Heart left ventricle (tissue), 16 donors: ENCODE measurements at regions not wholly inside any gene's neighbourhood (a gene's known extent, or its start where the extent isn't known, plus 50 kb on each side); places are given as distances from the start of the nearest gene placed in this dataset.

Experiments
- ATAC-seq, 4 donors: fragments of 200-7000 bp; cut with Tn5 transposase; one replicate each; pipeline ENCODE4 v1.9.1; 2020 to 2022; ENCODE audit warnings: moderate library complexity in 4 of 4, mild to moderate bottlenecking in 3 of 4, moderate number of reproducible peaks in 1 of 4
- DNase-seq, 5 donors: peaks; one replicate each; pipeline ENCODE4 v3.0.0-alpha.2; 2020
- H3K27ac ChIP-seq, 12 donors: fragments of 200-600 bp; sonication (generic) in 4 of 12; one replicate each; pipeline versions ENCODE4 v1.5.0 to v1.8.0; 2016 to 2022; ENCODE audit warnings: mild to moderate bottlenecking in 2 of 12
- H3K27me3 ChIP-seq, 9 donors: fragments of 200-600 bp; sonication (generic) in 2 of 9; one replicate each; pipeline versions ENCODE4 v1.5.1 to v1.8.0; 2016 to 2022; ENCODE audit warnings: mild to moderate bottlenecking in 3 of 9
- H3K36me3 ChIP-seq, 9 donors: fragments of 200-600 bp; sonication (generic) in 2 of 9; one replicate each; pipeline versions ENCODE4 v1.5.0 to v1.8.0; 2018 to 2022; ENCODE audit warnings: mild to moderate bottlenecking in 2 of 9
- H3K4me1 ChIP-seq, 12 donors: fragments of 200-600 bp; sonication (generic) in 4 of 12; one replicate each; pipeline versions ENCODE4 v1.5.0 to v1.8.0; 2016 to 2022; ENCODE audit warnings: mild to moderate bottlenecking in 3 of 12
- H3K4me3 ChIP-seq, 12 donors: fragments of 200-600 bp; sonication (generic) in 4 of 12; one replicate each; pipeline versions ENCODE4 v1.5.0 to v1.8.0; 2017 to 2022; ENCODE audit warnings: mild to moderate bottlenecking in 9 of 12, moderate library complexity in 4 of 12
- H3K9me3 ChIP-seq, 12 donors: fragments of 200-600 bp; sonication (generic) in 4 of 12; one replicate each; pipeline versions ENCODE4 v1.5.0 to v1.8.0; 2016 to 2022; ENCODE audit warnings: mild to moderate bottlenecking in 1 of 12
- POLR2A ChIP-seq, 2 donors: fragments of 450-650 bp; IDR thresholded peaks; one replicate each; pipeline ENCODE4 v1.6.1; 2017; ENCODE audit warnings: antibody characterized with exemption in 2 of 2, mild to moderate bottlenecking in 2 of 2, moderate library complexity in 2 of 2
- WGBS, 4 donors: extraction: QIAGEN DNeasy Blood & Tissue Kit in 2 of 4; methylation state at CpG; one replicate each; pipeline versions ENCODE4 v1.1.5 to v1.1.7; 2013 to 2018; 5-methylcytosine and 5-hydroxymethylcytosine counted together
- intact Hi-C, 10 donors: fragments of 100-400 bp; cut with DNase I; formaldehyde crosslinking; loops; one replicate each; pipeline versions ENCODE4 v1.11.1 to v1.14.2; 2022
- TF ChIP-seq, protein P1 (sequence below), 12 donors: fragments of 200-600 bp; sonication (generic) in 4 of 12; IDR thresholded peaks; one replicate each; pipeline versions ENCODE4 v1.5.0 to v1.8.0; 2018 to 2022; ENCODE audit warnings: antibody characterized with exemption in 12 of 12, mild to moderate bottlenecking in 5 of 12
- donor health status: ischemic (EF 13 %, LVEDD 7.1; RV severe dilation, severe dysfunction).
- donor health status: healthy with polysubstance abuse.
- donor health status: DM: no; HTN: yes; CAD: no.
- donor health status: DM: no; HTN: no; CAD: no.
- donor health status: ischemic (EF 25% LVEDD 6.9; RV normal size, moderate dysfunction).
- donor health status: ischemic (EF 25% LVEDD 5.7; RV mildly dilated, moderate dysfunction).
- donor health status: healthy.
- donor health status: DM: yes; HTN: yes; CAD: no.
- donor health status: ischemic (EF 35%, LVEDD 5.7; RV mildly dilated, moderate dysfunction).
- donor health status: nonischemic (EF 11% LVEDD 7.7; RV severe dilation, severe dysfunction).
- donor health status: DM: yes; HTN: yes; CAD: no.
- donor health status: PGD.
- donor health status: ischemic (EF 29% LVEDD 5.4; RV normal size, mild dysfunction).
- donor health status: nonischemic (EF 23%, LVEDD 6.1; RV moderate dilation, normal function).

DNA sequence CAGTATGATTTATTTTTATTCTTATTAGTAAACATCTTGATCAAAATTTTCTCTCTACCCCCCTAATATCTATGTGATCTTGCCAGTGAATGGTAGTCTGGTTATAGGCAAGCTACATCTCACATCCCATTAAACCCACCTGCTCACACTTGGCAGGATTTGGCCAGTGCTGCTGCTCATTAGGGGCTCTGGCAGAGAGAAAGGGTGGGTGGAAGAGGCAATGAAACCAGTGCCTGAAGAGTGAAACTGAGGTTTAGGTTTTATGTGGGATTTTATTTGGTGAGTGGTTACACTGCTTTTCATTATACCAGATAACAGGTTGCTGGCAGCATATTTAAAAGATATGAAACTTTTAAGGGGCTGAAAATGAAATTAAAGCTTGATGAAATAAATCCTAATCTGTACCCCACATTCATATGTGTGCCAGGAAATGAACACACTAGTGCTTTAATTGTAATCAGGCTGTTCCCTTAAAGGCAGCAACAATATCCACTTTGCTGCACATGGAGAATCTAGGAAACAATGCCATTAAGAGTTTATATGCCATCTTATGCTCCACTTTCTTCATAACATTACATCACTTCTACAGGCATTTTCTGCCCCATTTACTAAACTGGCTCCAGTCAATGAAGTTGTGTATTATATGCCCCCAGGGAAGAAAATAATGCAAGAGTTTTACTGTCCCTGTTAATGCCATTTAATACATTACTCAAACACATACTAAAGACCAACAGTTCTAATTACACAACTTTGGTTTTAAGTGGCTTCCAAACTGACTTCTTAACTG is 688.7 kb downstream of the MECOM start:
- Histone ChIP-seq H3K27ac (peak overlapping the region in 1 of 12 donors; percentile 37), H3K4me1 (no peaks in the 10 kb centered on the region), H3K9me3 (no peaks in the 10 kb centered on the region), H3K27me3 (no peaks in the 10 kb centered on the region), H3K4me3 (no peak overlapping the region), H3K36me3 (no peaks in the 10 kb centered on the region)
- no peak for TF ChIP-seq POLR2A (IDR thresholded peaks at IDR 0.05)
- TF ChIP-seq, protein P1, sequence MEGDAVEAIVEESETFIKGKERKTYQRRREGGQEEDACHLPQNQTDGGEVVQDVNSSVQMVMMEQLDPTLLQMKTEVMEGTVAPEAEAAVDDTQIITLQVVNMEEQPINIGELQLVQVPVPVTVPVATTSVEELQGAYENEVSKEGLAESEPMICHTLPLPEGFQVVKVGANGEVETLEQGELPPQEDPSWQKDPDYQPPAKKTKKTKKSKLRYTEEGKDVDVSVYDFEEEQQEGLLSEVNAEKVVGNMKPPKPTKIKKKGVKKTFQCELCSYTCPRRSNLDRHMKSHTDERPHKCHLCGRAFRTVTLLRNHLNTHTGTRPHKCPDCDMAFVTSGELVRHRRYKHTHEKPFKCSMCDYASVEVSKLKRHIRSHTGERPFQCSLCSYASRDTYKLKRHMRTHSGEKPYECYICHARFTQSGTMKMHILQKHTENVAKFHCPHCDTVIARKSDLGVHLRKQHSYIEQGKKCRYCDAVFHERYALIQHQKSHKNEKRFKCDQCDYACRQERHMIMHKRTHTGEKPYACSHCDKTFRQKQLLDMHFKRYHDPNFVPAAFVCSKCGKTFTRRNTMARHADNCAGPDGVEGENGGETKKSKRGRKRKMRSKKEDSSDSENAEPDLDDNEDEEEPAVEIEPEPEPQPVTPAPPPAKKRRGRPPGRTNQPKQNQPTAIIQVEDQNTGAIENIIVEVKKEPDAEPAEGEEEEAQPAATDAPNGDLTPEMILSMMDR (IDR thresholded peaks at IDR 0.05): no peak
- ATAC-seq: no peak
- DNase-seq: no peak
- intact Hi-C loops: no loop called here

DNA sequence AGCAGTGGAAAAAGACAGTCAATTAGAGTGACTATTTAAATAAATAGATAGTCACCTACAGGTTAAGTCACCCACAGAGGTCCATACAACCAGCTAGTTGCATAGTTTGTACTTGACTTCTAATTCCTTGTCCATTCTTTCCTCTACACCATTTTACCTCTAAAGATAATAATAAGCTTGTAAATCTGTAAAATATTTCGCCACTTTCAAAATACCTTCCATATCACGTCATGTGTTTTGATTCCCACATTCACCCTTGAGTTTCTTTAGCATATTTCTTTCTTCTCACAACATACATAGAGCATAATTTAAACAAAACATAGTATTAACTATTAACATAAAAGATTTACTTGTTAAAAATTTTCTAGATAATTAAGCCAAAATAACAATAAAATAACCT is 689.6 kb downstream of the MECOM start:
- H3K36me3 ChIP-seq: no peaks in the 10 kb centered on the region
- ATAC-seq (no peak), DNase-seq (no peak)
- no peaks in the 10 kb centered on the region for H3K27me3 ChIP-seq
- intact Hi-C loops: no loop called here
- no peak for TF ChIP-seq POLR2A (IDR thresholded peaks at IDR 0.05)
- TF ChIP-seq, protein P1 (IDR thresholded peaks at IDR 0.05): no peak
- no peak overlapping the region for H3K27ac ChIP-seq
- no peaks in the 10 kb centered on the region for H3K4me1 ChIP-seq
- H3K9me3 ChIP-seq: no peaks in the 10 kb centered on the region
- WGBS, 4 donors: 90 to 93% (median 93%) methylated on average over 2 of the region's 2 CpGs
- H3K4me3 ChIP-seq: no peak overlapping the region

DNA sequence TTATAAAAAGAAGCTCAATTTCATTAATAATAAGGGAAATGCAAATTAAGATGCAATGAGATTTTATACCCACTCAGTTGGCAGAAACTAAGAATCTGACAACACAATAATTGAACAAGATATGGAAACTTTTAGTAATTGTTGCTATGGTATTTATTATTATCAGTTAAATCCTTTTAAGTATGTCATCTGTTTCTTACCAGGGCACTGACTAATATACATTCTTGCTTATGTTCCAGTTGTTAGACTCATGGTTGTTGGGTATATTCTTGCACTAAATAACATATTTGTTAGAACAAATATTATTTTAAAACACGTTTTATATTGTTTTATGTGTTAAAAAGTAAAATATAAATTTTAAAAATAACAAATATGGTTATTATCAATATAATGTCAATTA is 690.3 kb downstream of the MECOM start:
- DNase-seq (no peak), ATAC-seq (no peak)
- no peak overlapping the region for H3K27ac ChIP-seq
- no peaks in the 10 kb centered on the region for H3K36me3 ChIP-seq
- 74 to 84% (median 78%) methylated on average over 1 of the region's 1 CpG for WGBS, 4 donors
- intact Hi-C loops: no loop called here
- H3K4me1 ChIP-seq: no peaks in the 10 kb centered on the region
- TF ChIP-seq POLR2A (IDR thresholded peaks at IDR 0.05): no peak
- TF ChIP-seq, protein P1 (IDR thresholded peaks at IDR 0.05): no peak
- no peaks in the 10 kb centered on the region for H3K27me3 ChIP-seq
- H3K4me3 ChIP-seq: no peak overlapping the region
- no peaks in the 10 kb centered on the region for H3K9me3 ChIP-seq

DNA sequence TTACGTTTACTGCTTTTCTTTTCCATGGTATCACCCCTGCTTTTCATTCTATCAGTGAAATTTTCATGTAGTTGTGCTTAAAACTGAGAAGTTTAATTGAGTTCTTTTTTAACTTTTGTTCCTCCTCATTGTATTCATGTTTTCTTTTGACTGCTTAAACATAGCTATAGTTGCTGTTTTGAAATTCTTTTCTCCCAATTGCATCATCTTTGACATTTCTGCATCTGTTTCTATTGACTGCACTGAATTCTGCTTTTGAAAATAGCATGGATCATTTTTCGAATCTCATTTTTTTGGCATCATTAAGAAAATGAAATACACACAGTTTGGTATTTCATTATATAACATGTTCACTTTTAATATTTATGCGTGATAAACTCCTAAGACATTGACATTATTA is 694.9 kb downstream of the MECOM start:
- H3K27me3 ChIP-seq: no peaks in the 10 kb centered on the region
- 86 to 92% (median 91%) methylated on average over 3 of the region's 3 CpGs for WGBS, 4 donors
- H3K27ac ChIP-seq: no peak overlapping the region
- H3K36me3 ChIP-seq: no peaks in the 10 kb centered on the region
- intact Hi-C loops: no loop called here
- H3K4me1 ChIP-seq: no peaks in the 10 kb centered on the region
- no peak overlapping the region for H3K4me3 ChIP-seq
- no peaks in the 10 kb centered on the region for H3K9me3 ChIP-seq
- ATAC-seq (no peak), DNase-seq (no peak)
- TF ChIP-seq, protein P1 (IDR thresholded peaks at IDR 0.05): no peak
- no peak for TF ChIP-seq POLR2A (IDR thresholded peaks at IDR 0.05)
